ENCODE measurements at regions not wholly inside any gene's neighbourhood (a gene's known extent, or its start where the extent isn't known, plus 50 kb on each side); places are given as distances from the start of the nearest gene placed in this dataset.

DNA sequence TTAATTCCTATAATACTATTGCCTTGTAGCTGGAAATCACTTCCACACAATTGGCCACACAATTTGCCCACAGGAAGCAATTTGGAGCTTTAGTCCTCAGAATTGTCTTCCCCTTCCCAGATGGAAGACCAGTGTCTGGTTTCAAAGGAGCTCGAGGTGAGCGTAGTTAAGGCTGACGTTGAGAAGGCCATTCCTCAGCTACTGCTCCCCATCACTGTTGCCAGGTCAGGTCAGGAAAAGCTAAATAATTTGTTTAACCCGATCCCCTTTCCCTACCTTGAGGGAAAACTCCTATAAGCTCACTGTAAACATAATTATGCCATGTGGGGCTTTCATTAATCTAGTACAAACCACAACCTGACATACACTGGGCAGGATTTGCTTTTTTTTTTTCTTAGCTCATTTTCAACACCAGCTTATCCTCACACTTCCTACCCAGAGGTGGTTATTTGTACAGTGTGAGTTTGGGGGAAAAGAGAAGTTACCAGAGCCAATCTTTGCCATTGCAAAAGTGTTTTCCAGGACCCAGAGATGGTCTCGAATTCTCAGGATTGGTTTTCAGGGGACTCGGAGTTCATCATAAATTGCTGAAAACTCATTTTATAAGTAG, 242.7 kb downstream of the CLIC5 start:
- TF ChIP-seq, protein P1, sequence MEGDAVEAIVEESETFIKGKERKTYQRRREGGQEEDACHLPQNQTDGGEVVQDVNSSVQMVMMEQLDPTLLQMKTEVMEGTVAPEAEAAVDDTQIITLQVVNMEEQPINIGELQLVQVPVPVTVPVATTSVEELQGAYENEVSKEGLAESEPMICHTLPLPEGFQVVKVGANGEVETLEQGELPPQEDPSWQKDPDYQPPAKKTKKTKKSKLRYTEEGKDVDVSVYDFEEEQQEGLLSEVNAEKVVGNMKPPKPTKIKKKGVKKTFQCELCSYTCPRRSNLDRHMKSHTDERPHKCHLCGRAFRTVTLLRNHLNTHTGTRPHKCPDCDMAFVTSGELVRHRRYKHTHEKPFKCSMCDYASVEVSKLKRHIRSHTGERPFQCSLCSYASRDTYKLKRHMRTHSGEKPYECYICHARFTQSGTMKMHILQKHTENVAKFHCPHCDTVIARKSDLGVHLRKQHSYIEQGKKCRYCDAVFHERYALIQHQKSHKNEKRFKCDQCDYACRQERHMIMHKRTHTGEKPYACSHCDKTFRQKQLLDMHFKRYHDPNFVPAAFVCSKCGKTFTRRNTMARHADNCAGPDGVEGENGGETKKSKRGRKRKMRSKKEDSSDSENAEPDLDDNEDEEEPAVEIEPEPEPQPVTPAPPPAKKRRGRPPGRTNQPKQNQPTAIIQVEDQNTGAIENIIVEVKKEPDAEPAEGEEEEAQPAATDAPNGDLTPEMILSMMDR (IDR thresholded peaks at IDR 0.05) = no peak
- TF ChIP-seq EP300 (IDR thresholded peaks at IDR 0.05) = no peak
- TF ChIP-seq POLR2A (IDR thresholded peaks at IDR 0.05) = no peak
- TF ChIP-seq POLR2AphosphoS5 (IDR thresholded peaks at IDR 0.05) = no peak

Data from gastroesophageal sphincter (tissue), 3 donors.